OCI-M2 (cell line): ENCODE measurements at regions not wholly inside any gene's neighbourhood (a gene's known extent, or its start where the extent isn't known, plus 50 kb on each side); places are given as distances from the start of the nearest gene placed in this dataset.

ENCODE experiments used
- DNase-seq: peaks from one replicate; lab custom pipeline; 2025; ENCODE audit not compliant: unreplicated experiment; lab: John Stamatoyannopoulos, UW

- no peak for DNase-seq
Observed at GRCh38 chr7:18239212-18239611, 211.6 kb upstream of the PRPS1L1 start.

- DNase-seq, result no peak
Observed at GRCh38 chr7:18241543-18242231, 214.0 kb upstream of the PRPS1L1 start.

GRCh38 chr7:18243731-18244130 is 216.1 kb upstream of the PRPS1L1 start:
- no peak for DNase-seq

- no peak for DNase-seq
Observed at GRCh38 chr7:18250133-18250532, 222.5 kb upstream of the PRPS1L1 start.

- DNase-seq, result no peak
Observed at GRCh38 chr7:18257711-18258110, 230.1 kb upstream of the PRPS1L1 start.

- no peak for DNase-seq
Observed at GRCh38 chr7:18262058-18262457, 233.5 kb upstream of the HDAC9 start.

- DNase-seq, result no peak
Observed at GRCh38 chr7:18265611-18266281, 229.8 kb upstream of the HDAC9 start.

GRCh38 chr7:18268571-18268970 is 227.0 kb upstream of the HDAC9 start:
- no peak for DNase-seq

- DNase-seq, result no peak
Observed at GRCh38 chr7:18276380-18276779, 219.2 kb upstream of the HDAC9 start.

GRCh38 chr7:18278316-18278715 is 217.2 kb upstream of the HDAC9 start:
- DNase-seq, result no peak

GRCh38 chr7:18283045-18283444 is 212.5 kb upstream of the HDAC9 start:
- no peak for DNase-seq

GRCh38 chr7:18287482-18287881 is 208.1 kb upstream of the HDAC9 start:
- no peak for DNase-seq

GRCh38 chr7:18288322-18289037 is 207.1 kb upstream of the HDAC9 start:
- no peak for DNase-seq

- no peak for DNase-seq
Observed at GRCh38 chr7:18289788-18290187, 205.8 kb upstream of the HDAC9 start.

GRCh38 chr7:18290223-18290622 is 205.3 kb upstream of the HDAC9 start:
- no peak for DNase-seq

GRCh38 chr7:18290865-18291264 is 204.7 kb upstream of the HDAC9 start:
- DNase-seq, result no peak

- DNase-seq, result no peak
Observed at GRCh38 chr7:18292584-18292983, 203.0 kb upstream of the HDAC9 start.

GRCh38 chr7:18293759-18294158 is 201.8 kb upstream of the HDAC9 start:
- no peak for DNase-seq

GRCh38 chr7:18294411-18294810 is 201.1 kb upstream of the HDAC9 start:
- DNase-seq, result no peak

- DNase-seq, result no peak
Observed at GRCh38 chr7:18295781-18296423, 199.6 kb upstream of the HDAC9 start.

GRCh38 chr7:18302097-18302496 is 193.5 kb upstream of the HDAC9 start:
- DNase-seq, result no peak

- no peak for DNase-seq
Observed at GRCh38 chr7:18305866-18306265, 189.7 kb upstream of the HDAC9 start.
